Brain microvascular endothelial cell (primary cell): ENCODE measurements at regions not wholly inside any gene's neighbourhood (a gene's known extent, or its start where the extent isn't known, plus 50 kb on each side); places are given as distances from the start of the nearest gene placed in this dataset.
"Not testable (repeated sequence)": the region's sequence is repeated elsewhere in the genome, so short reads cannot be mapped to it uniquely, and the experiment has no call there.

Experiments
- DNase-seq: peaks from one replicate; pipeline ENCODE4 v3.0.0-alpha.2; 2020
- H3K27ac ChIP-seq: fragments of 250-450 bp; sonication (Bioruptor Pico); 2 replicates; pipeline ENCODE4 v1.5.1; 2020; ENCODE audit warnings: mild to moderate bottlenecking, moderate library complexity
- H3K27me3 ChIP-seq: fragments of 250-450 bp; sonication (Bioruptor Pico); replicated peaks from 2 replicates; pipeline ENCODE4 v1.5.1; 2020; ENCODE audit warnings: mild to moderate bottlenecking
- H3K36me3 ChIP-seq: fragments of 250-450 bp; sonication (Bioruptor Pico); replicated peaks from 2 replicates; pipeline ENCODE4 v1.5.1; 2020; ENCODE audit warnings: mild to moderate bottlenecking
- H3K4me3 ChIP-seq: 2 replicates; pipeline ENCODE4 v1.5.1; 2011; ENCODE audit warnings: low read depth, mild to moderate bottlenecking, control low read depth, low read length, moderate library complexity
- in situ Hi-C: cut with HindIII; loops from 2 replicates; pipeline ENCODE4 v1.10.0; 2017; ENCODE audit warnings: low sequenced_read_pairs, low pct_ligation_motif_present
- TF ChIP-seq, protein P1 (sequence below): IDR thresholded peaks from 2 replicates; pipeline ENCODE4 v1.5.1; 2011; ENCODE audit warnings: low read depth, mild to moderate bottlenecking, moderate library complexity, low read length, control low read depth, inconsistent platforms; ENCODE audit errors: missing control alignments

GRCh38 chr10:76766682-76767081 lies 870.9 kb downstream of the KCNMA1 start:
- Histone ChIP-seq H3K27me3 (no peaks in the 10 kb centered on the region), H3K4me3 (no peak overlapping the region), H3K36me3 (no peaks in the 10 kb centered on the region), H3K27ac (no peak overlapping the region)
- no peak for DNase-seq
- TF ChIP-seq, protein P1, sequence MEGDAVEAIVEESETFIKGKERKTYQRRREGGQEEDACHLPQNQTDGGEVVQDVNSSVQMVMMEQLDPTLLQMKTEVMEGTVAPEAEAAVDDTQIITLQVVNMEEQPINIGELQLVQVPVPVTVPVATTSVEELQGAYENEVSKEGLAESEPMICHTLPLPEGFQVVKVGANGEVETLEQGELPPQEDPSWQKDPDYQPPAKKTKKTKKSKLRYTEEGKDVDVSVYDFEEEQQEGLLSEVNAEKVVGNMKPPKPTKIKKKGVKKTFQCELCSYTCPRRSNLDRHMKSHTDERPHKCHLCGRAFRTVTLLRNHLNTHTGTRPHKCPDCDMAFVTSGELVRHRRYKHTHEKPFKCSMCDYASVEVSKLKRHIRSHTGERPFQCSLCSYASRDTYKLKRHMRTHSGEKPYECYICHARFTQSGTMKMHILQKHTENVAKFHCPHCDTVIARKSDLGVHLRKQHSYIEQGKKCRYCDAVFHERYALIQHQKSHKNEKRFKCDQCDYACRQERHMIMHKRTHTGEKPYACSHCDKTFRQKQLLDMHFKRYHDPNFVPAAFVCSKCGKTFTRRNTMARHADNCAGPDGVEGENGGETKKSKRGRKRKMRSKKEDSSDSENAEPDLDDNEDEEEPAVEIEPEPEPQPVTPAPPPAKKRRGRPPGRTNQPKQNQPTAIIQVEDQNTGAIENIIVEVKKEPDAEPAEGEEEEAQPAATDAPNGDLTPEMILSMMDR, result no peak
- in situ Hi-C loops, result no loop called here

DNA sequence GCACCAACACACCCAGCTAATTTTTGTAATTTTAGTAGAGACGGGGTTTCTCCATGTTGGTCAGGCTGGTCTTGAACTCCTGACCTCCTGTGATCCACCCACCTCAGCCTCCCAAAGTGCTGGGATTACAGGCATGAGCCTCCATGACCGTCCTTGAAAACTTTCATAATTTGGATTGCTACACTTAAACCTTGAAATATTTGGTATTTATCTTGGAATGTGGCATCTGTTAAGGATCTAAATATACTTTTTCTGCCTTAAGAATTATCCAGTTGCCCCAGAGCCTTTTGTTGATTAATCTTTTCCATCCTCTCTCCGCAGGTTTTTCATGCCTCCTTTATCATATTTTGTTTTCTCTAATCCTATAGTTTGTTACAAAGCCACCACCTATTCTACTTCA lies 872.7 kb downstream of the KCNMA1 start:
- H3K4me3 ChIP-seq, in situ Hi-C loops, DNase-seq, H3K27me3 ChIP-seq, H3K27ac ChIP-seq, H3K36me3 ChIP-seq: not testable (repeated sequence)

DNA sequence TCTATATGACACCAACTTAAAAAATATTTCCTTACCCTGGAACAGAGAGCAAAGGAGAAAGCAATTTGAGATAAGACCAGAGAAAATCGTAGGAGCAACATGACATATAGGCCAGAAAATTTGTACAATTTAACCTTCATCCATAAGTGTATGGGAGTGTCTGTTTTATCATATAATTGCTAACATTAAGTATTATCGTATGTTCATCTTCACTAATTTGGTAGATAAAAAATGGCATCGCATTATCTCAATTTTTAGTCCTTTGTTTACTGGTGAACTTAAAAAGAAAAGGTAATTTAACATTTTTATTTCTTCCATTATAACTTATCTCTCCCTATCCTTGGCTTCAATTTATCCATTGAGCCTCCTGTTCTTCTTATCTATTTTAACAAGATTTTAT lies 873.4 kb downstream of the KCNMA1 start:
- Histone ChIP-seq H3K27ac (no peak overlapping the region), H3K4me3 (no peak overlapping the region), H3K27me3 (no peaks in the 10 kb centered on the region), H3K36me3 (no peaks in the 10 kb centered on the region)
- no peak for DNase-seq
- in situ Hi-C loops, result no loop called here
- TF ChIP-seq, protein P1, result no peak

DNA sequence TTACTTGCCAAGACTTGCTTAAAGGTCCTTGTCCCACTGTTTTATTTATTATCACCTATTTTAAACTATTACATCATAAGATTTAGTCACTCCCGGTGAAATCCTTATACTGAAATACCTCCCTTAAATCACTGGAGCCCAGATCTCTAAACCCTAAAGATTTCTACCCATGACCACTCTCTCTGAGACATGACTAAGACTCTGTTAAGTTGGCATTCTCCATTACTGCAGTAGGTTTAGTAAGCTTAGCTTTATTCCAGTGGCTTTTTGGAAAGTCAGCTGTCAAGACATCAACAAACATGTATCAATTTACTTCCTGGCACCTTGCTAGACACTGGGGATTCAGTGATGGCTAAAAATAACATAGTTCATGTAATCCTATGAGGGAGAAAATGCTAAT lies 874.2 kb downstream of the KCNMA1 start:
- in situ Hi-C loops, result no loop called here
- no peak overlapping the region for H3K4me3 ChIP-seq
- H3K27me3 ChIP-seq, result no peaks in the 10 kb centered on the region
- no peak for DNase-seq
- no peak overlapping the region for H3K27ac ChIP-seq
- no peaks in the 10 kb centered on the region for H3K36me3 ChIP-seq
- TF ChIP-seq, protein P1, result no peak

DNA sequence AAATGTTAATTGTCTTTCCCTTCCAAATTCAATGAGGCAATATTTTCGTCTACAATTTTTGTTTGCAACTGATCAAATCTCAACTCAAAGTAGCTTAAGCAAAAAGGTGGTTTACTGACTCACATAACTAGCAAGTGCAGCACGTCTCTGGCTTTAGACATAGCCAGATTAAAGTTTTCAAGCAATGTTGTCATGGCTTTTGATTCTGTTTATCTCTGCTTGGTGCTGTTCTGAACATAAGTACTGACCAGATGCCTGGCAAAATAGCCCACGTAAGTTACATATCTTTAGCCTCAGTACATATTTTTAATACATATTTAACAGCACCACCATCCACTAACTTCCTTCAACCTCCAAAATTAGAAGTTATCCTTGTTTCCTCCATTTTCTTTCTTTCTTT lies 877.9 kb downstream of the KCNMA1 start:
- no peak overlapping the region for H3K27ac ChIP-seq
- no peak overlapping the region for H3K4me3 ChIP-seq
- TF ChIP-seq, protein P1, result no peak
- in situ Hi-C loops, result no loop called here
- H3K27me3 ChIP-seq, result no peaks in the 10 kb centered on the region
- no peak for DNase-seq
- H3K36me3 ChIP-seq, result no peaks in the 10 kb centered on the region

GRCh38 chr10:76743169-76743568 lies 894.4 kb downstream of the KCNMA1 start:
- in situ Hi-C loops, result no loop called here
- Histone ChIP-seq H3K36me3 (no peaks in the 10 kb centered on the region), H3K27me3 (no peaks in the 10 kb centered on the region), H3K27ac (no peak overlapping the region), H3K4me3 (no peak overlapping the region)
- TF ChIP-seq, protein P1, result no peak
- DNase-seq, result no peak

DNA sequence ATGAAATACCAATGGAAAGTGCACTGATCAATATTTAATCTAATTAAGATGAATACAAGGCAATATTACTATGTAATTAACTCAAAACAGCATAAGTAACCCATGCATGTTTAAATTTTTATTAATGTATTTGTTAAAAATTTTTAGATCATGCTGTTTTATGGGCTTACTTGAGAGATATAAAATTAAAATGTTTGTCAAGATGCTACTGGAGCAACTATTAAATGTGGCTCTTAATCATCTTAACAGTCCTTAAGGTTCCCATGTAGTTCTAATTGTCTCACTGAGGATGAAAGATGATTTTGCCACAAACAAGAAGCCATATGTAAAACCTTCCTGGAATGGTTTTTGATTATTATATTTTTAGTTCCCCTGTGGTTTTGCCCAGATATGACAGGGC lies 897.1 kb downstream of the KCNMA1 start:
- no peaks in the 10 kb centered on the region for H3K27me3 ChIP-seq
- in situ Hi-C loops, result no loop called here
- H3K27ac ChIP-seq, result no peak overlapping the region
- no peak overlapping the region for H3K4me3 ChIP-seq
- TF ChIP-seq, protein P1, result no peak
- no peaks in the 10 kb centered on the region for H3K36me3 ChIP-seq
- no peak for DNase-seq
